ENCODE measurements at regions not wholly inside any gene's neighbourhood (a gene's known extent, or its start where the extent isn't known, plus 50 kb on each side); places are given as distances from the start of the nearest gene placed in this dataset.

- TF ChIP-seq, protein P1, sequence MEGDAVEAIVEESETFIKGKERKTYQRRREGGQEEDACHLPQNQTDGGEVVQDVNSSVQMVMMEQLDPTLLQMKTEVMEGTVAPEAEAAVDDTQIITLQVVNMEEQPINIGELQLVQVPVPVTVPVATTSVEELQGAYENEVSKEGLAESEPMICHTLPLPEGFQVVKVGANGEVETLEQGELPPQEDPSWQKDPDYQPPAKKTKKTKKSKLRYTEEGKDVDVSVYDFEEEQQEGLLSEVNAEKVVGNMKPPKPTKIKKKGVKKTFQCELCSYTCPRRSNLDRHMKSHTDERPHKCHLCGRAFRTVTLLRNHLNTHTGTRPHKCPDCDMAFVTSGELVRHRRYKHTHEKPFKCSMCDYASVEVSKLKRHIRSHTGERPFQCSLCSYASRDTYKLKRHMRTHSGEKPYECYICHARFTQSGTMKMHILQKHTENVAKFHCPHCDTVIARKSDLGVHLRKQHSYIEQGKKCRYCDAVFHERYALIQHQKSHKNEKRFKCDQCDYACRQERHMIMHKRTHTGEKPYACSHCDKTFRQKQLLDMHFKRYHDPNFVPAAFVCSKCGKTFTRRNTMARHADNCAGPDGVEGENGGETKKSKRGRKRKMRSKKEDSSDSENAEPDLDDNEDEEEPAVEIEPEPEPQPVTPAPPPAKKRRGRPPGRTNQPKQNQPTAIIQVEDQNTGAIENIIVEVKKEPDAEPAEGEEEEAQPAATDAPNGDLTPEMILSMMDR (IDR thresholded peaks at IDR 0.05), result no peak
- Mint-ChIP-seq H3K4me1 (no peaks in the 10 kb centered on the region), H3K9me3 (peaks cover 0 to 3% of the 10 kb centered on the region in 2 donors), H3K27ac (no peak overlapping the region), H3K4me3 (no peak overlapping the region), H3K27me3 (ENCODE audit: low read depth in 2 of 2) (no peaks in the 10 kb centered on the region), H3K36me3 (no peaks in the 10 kb centered on the region)
- Histone ChIP-seq H3K4me1 (ENCODE audit: control insufficient read depth, insufficient read depth, low read length) (no peaks in the 10 kb centered on the region), H3K27ac (ENCODE audit: low read length) (no peak overlapping the region), H3K27me3 (ENCODE audit: control insufficient read depth, insufficient read depth, low read length) (no peaks in the 10 kb centered on the region), H3K9me3 (ENCODE audit: control insufficient read depth, insufficient read depth, low read length) (no peaks in the 10 kb centered on the region), H3K36me3 (ENCODE audit: control insufficient read depth, insufficient read depth, low read length) (no peaks in the 10 kb centered on the region), H3K4me3 (ENCODE audit: low read length) (no peak overlapping the region)
- intact Hi-C loops (cut with micrococcal nuclease), result no loop called here
- ATAC-seq (no peak), DNase-seq (no peak)
Observed at GRCh38 chrX:15033917-15034316, 160.7 kb downstream of the MOSPD2 start.

- Histone ChIP-seq H3K4me3 (ENCODE audit: low read length) (no peak overlapping the region), H3K27ac (ENCODE audit: low read length) (no peak overlapping the region), H3K27me3 (ENCODE audit: control insufficient read depth, insufficient read depth, low read length) (no peaks in the 10 kb centered on the region), H3K4me1 (ENCODE audit: control insufficient read depth, insufficient read depth, low read length) (no peaks in the 10 kb centered on the region), H3K36me3 (ENCODE audit: control insufficient read depth, insufficient read depth, low read length) (no peaks in the 10 kb centered on the region), H3K9me3 (ENCODE audit: control insufficient read depth, insufficient read depth, low read length) (no peaks in the 10 kb centered on the region)
- H3K9me3 Mint-ChIP-seq, result no peaks in the 10 kb centered on the region
- no peak overlapping the region for H3K4me3 Mint-ChIP-seq
- no peak for ATAC-seq
- H3K27ac Mint-ChIP-seq, result no peak overlapping the region
- TF ChIP-seq, protein P1 (IDR thresholded peaks at IDR 0.05), result no peak
- DNase-seq, result no peak
- intact Hi-C loops (cut with micrococcal nuclease), result no loop called here
- no peaks in the 10 kb centered on the region for H3K27me3 Mint-ChIP-seq (ENCODE audit: low read depth in 2 of 2)
- H3K4me1 Mint-ChIP-seq, result no peaks in the 10 kb centered on the region
- no peaks in the 10 kb centered on the region for H3K36me3 Mint-ChIP-seq
- no CpG with 5 or more reads among the region's 3 CpGs for WGBS (ENCODE audit: insufficient coverage)
Observed at GRCh38 chrX:15017491-15017890, 144.3 kb downstream of the MOSPD2 start.

DNA sequence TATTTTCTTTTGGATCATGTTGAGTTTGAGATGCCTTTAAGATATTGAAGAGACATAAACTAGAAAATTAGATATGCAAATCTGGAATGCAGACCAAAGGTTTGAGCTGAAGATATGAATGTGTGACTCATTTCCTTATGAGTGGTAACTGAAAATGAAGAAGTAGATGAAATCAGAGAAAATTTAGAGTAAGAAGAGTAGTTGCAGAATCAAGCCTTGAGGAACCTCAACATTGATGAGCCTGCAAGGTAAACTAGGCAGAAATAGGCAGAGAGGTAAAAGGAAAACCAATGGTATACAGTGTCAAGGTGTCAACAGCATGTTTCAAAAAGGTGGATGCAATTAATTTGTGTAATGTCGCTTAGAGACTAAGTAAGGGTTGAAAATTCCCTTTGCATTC is 142.8 kb downstream of the MOSPD2 start:
- Mint-ChIP-seq H3K9me3 (no peaks in the 10 kb centered on the region), H3K4me3 (no peak overlapping the region), H3K4me1 (no peaks in the 10 kb centered on the region), H3K27me3 (ENCODE audit: low read depth in 2 of 2) (no peaks in the 10 kb centered on the region), H3K27ac (no peak overlapping the region), H3K36me3 (no peaks in the 10 kb centered on the region)
- no peak for DNase-seq
- Histone ChIP-seq H3K4me3 (ENCODE audit: low read length) (no peak overlapping the region), H3K27me3 (ENCODE audit: control insufficient read depth, insufficient read depth, low read length) (no peaks in the 10 kb centered on the region), H3K4me1 (ENCODE audit: control insufficient read depth, insufficient read depth, low read length) (no peaks in the 10 kb centered on the region), H3K9me3 (ENCODE audit: control insufficient read depth, insufficient read depth, low read length) (no peaks in the 10 kb centered on the region), H3K36me3 (ENCODE audit: control insufficient read depth, insufficient read depth, low read length) (no peaks in the 10 kb centered on the region), H3K27ac (ENCODE audit: low read length) (no peak overlapping the region)
- ATAC-seq, result no peak
- intact Hi-C loops (cut with micrococcal nuclease), result no loop called here
- TF ChIP-seq, protein P1 (IDR thresholded peaks at IDR 0.05), result no peak
- 79% methylated on average over 1 of the region's 1 CpG for WGBS (ENCODE audit: insufficient coverage)

DNA sequence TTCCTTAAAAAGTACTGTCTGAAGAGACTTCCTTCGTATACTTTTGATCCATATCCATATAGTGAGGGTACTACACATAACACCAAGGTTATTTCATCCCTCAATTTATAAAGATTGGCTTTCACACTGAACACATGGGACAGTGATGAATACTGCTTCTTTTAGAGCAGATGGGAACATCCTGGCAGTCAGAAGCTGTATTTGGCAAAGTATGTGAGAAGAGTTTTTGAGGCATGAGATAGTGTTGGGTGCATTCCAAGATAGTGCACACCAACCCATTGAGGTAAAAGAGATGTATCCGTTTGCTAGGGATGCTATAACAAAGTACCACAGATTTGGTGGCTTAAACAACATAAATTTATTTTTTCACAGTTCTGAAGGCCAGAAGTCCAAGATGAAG is 141.1 kb downstream of the MOSPD2 start:
- no peak for ATAC-seq
- Histone ChIP-seq H3K27me3 (ENCODE audit: control insufficient read depth, insufficient read depth, low read length) (no peaks in the 10 kb centered on the region), H3K9me3 (ENCODE audit: control insufficient read depth, insufficient read depth, low read length) (no peaks in the 10 kb centered on the region), H3K27ac (ENCODE audit: low read length) (no peak overlapping the region), H3K36me3 (ENCODE audit: control insufficient read depth, insufficient read depth, low read length) (no peaks in the 10 kb centered on the region), H3K4me3 (ENCODE audit: low read length) (no peak overlapping the region), H3K4me1 (ENCODE audit: control insufficient read depth, insufficient read depth, low read length) (no peaks in the 10 kb centered on the region)
- no peaks in the 10 kb centered on the region for H3K36me3 Mint-ChIP-seq
- H3K4me1 Mint-ChIP-seq, result no peaks in the 10 kb centered on the region
- WGBS (ENCODE audit: insufficient coverage), result no CpG with 5 or more reads among the region's 2 CpGs
- H3K9me3 Mint-ChIP-seq, result no peaks in the 10 kb centered on the region
- TF ChIP-seq, protein P1 (IDR thresholded peaks at IDR 0.05), result no peak
- intact Hi-C loops (cut with micrococcal nuclease), result no loop called here
- no peak overlapping the region for H3K4me3 Mint-ChIP-seq
- no peaks in the 10 kb centered on the region for H3K27me3 Mint-ChIP-seq (ENCODE audit: low read depth in 2 of 2)
- DNase-seq, result no peak
- no peak overlapping the region for H3K27ac Mint-ChIP-seq

Data from natural killer cell (primary cell).